ENCODE measurements at regions not wholly inside any gene's neighbourhood (a gene's known extent, or its start where the extent isn't known, plus 50 kb on each side); places are given as distances from the start of the nearest gene placed in this dataset.

- WGBS, 2 experiments, result 98 to 100% methylated on average over 2 of the region's 2 CpGs
- H3K27me3 ChIP-seq (ENCODE audit: control insufficient read depth, insufficient read depth, low read length, poor library complexity, severe bottlenecking), result no peaks in the 10 kb centered on the region
- no peak overlapping the region for H3K4me3 ChIP-seq (ENCODE audit: insufficient read depth, low read depth, low read length)
- H3K36me3 ChIP-seq (ENCODE audit: control insufficient read depth, insufficient read depth, low read length), result no peaks in the 10 kb centered on the region
- no peaks in the 10 kb centered on the region for H3K4me1 ChIP-seq (ENCODE audit: control insufficient read depth, insufficient read depth, low read length)
- H3K27ac ChIP-seq (ENCODE audit: insufficient read depth, low read depth, low read length, poor library complexity, severe bottlenecking), result no peak overlapping the region
- no peaks in the 10 kb centered on the region for H3K9me3 ChIP-seq (ENCODE audit: control insufficient read depth, low read length)
Observed at GRCh38 chr1:55822891-55823290, 607.7 kb upstream of the USP24 start.

GRCh38 chr1:55821234-55821633 lies 606.1 kb upstream of the USP24 start:
- Histone ChIP-seq H3K4me1 (ENCODE audit: control insufficient read depth, insufficient read depth, low read length) (no peaks in the 10 kb centered on the region), H3K9me3 (ENCODE audit: control insufficient read depth, low read length) (no peaks in the 10 kb centered on the region)

GRCh38 chr1:55820501-55820900 lies 605.3 kb upstream of the USP24 start:
- H3K27ac ChIP-seq (ENCODE audit: insufficient read depth, low read depth, low read length, poor library complexity, severe bottlenecking), result no peak overlapping the region
- H3K4me1 ChIP-seq (ENCODE audit: control insufficient read depth, insufficient read depth, low read length), result no peaks in the 10 kb centered on the region
- H3K27me3 ChIP-seq (ENCODE audit: control insufficient read depth, insufficient read depth, low read length, poor library complexity, severe bottlenecking), result no peaks in the 10 kb centered on the region
- no peak overlapping the region for H3K4me3 ChIP-seq (ENCODE audit: insufficient read depth, low read depth, low read length)
- no peaks in the 10 kb centered on the region for H3K9me3 ChIP-seq (ENCODE audit: control insufficient read depth, low read length)
- H3K36me3 ChIP-seq (ENCODE audit: control insufficient read depth, insufficient read depth, low read length), result no peaks in the 10 kb centered on the region
- 94 to 95% methylated on average over 3 of the region's 3 CpGs for WGBS, 2 experiments

More at GRCh38 chr1:55821234-55821633, 606.1 kb upstream of the USP24 start:
- Histone ChIP-seq H3K27me3 (ENCODE audit: control insufficient read depth, insufficient read depth, low read length, poor library complexity, severe bottlenecking) (no peaks in the 10 kb centered on the region), H3K27ac (ENCODE audit: insufficient read depth, low read depth, low read length, poor library complexity, severe bottlenecking) (no peak overlapping the region), H3K4me3 (ENCODE audit: insufficient read depth, low read depth, low read length) (no peak overlapping the region), H3K36me3 (ENCODE audit: control insufficient read depth, insufficient read depth, low read length) (no peaks in the 10 kb centered on the region)
- WGBS, 2 experiments, result 90 to 92% methylated on average over 2 of the region's 2 CpGs

- H3K4me3 ChIP-seq (ENCODE audit: insufficient read depth, low read depth, low read length), result no peak overlapping the region
- no peak overlapping the region for H3K27ac ChIP-seq (ENCODE audit: insufficient read depth, low read depth, low read length, poor library complexity, severe bottlenecking)
- no peaks in the 10 kb centered on the region for H3K36me3 ChIP-seq (ENCODE audit: control insufficient read depth, insufficient read depth, low read length)
- no peaks in the 10 kb centered on the region for H3K27me3 ChIP-seq (ENCODE audit: control insufficient read depth, insufficient read depth, low read length, poor library complexity, severe bottlenecking)
- H3K9me3 ChIP-seq (ENCODE audit: control insufficient read depth, low read length), result no peaks in the 10 kb centered on the region
- no peaks in the 10 kb centered on the region for H3K4me1 ChIP-seq (ENCODE audit: control insufficient read depth, insufficient read depth, low read length)
Observed at GRCh38 chr1:55819011-55819410, 603.8 kb upstream of the USP24 start.

GRCh38 chr1:55816456-55817426 lies 601.6 kb upstream of the USP24 start:
- WGBS, 2 experiments, result 100% methylated on average over 1 to 2 of the region's 3 CpGs
- no peaks in the 10 kb centered on the region for H3K9me3 ChIP-seq (ENCODE audit: control insufficient read depth, low read length)
- H3K27ac ChIP-seq (ENCODE audit: insufficient read depth, low read depth, low read length, poor library complexity, severe bottlenecking), result no peak overlapping the region
- no peak overlapping the region for H3K4me3 ChIP-seq (ENCODE audit: insufficient read depth, low read depth, low read length)
- no peaks in the 10 kb centered on the region for H3K36me3 ChIP-seq (ENCODE audit: control insufficient read depth, insufficient read depth, low read length)
- no peaks in the 10 kb centered on the region for H3K4me1 ChIP-seq (ENCODE audit: control insufficient read depth, insufficient read depth, low read length)
- no peaks in the 10 kb centered on the region for H3K27me3 ChIP-seq (ENCODE audit: control insufficient read depth, insufficient read depth, low read length, poor library complexity, severe bottlenecking)

- no peak overlapping the region for H3K4me3 ChIP-seq (ENCODE audit: insufficient read depth, low read depth, low read length)
- no peaks in the 10 kb centered on the region for H3K36me3 ChIP-seq (ENCODE audit: control insufficient read depth, insufficient read depth, low read length)
- no peaks in the 10 kb centered on the region for H3K9me3 ChIP-seq (ENCODE audit: control insufficient read depth, low read length)
- no peaks in the 10 kb centered on the region for H3K4me1 ChIP-seq (ENCODE audit: control insufficient read depth, insufficient read depth, low read length)
- H3K27ac ChIP-seq (ENCODE audit: insufficient read depth, low read depth, low read length, poor library complexity, severe bottlenecking), result no peak overlapping the region
- 81 to 84% methylated on average over 5 of the region's 5 CpGs for WGBS, 2 experiments
- H3K27me3 ChIP-seq (ENCODE audit: control insufficient read depth, insufficient read depth, low read length, poor library complexity, severe bottlenecking), result no peaks in the 10 kb centered on the region
Observed at GRCh38 chr1:55815745-55816455, 600.7 kb upstream of the USP24 start.

- H3K9me3 ChIP-seq (ENCODE audit: control insufficient read depth, low read length), result no peaks in the 10 kb centered on the region
- 100% methylated on average over 1 of the region's 1 CpG for WGBS, 2 experiments
- H3K4me1 ChIP-seq (ENCODE audit: control insufficient read depth, insufficient read depth, low read length), result no peaks in the 10 kb centered on the region
- no peaks in the 10 kb centered on the region for H3K27me3 ChIP-seq (ENCODE audit: control insufficient read depth, insufficient read depth, low read length, poor library complexity, severe bottlenecking)
- no peaks in the 10 kb centered on the region for H3K36me3 ChIP-seq (ENCODE audit: control insufficient read depth, insufficient read depth, low read length)
- no peak overlapping the region for H3K4me3 ChIP-seq (ENCODE audit: insufficient read depth, low read depth, low read length)
- H3K27ac ChIP-seq (ENCODE audit: insufficient read depth, low read depth, low read length, poor library complexity, severe bottlenecking), result no peak overlapping the region
Observed at GRCh38 chr1:55814967-55815366, 599.8 kb upstream of the USP24 start.

- H3K36me3 ChIP-seq (ENCODE audit: control insufficient read depth, insufficient read depth, low read length), result no peaks in the 10 kb centered on the region
- no peaks in the 10 kb centered on the region for H3K4me1 ChIP-seq (ENCODE audit: control insufficient read depth, insufficient read depth, low read length)
- no peak overlapping the region for H3K4me3 ChIP-seq (ENCODE audit: insufficient read depth, low read depth, low read length)
- no peaks in the 10 kb centered on the region for H3K9me3 ChIP-seq (ENCODE audit: control insufficient read depth, low read length)
- H3K27me3 ChIP-seq (ENCODE audit: control insufficient read depth, insufficient read depth, low read length, poor library complexity, severe bottlenecking), result no peaks in the 10 kb centered on the region
- 95 to 96% methylated on average over 3 of the region's 3 CpGs for WGBS, 2 experiments
- no peak overlapping the region for H3K27ac ChIP-seq (ENCODE audit: insufficient read depth, low read depth, low read length, poor library complexity, severe bottlenecking)
Observed at GRCh38 chr1:55813618-55814017, 598.5 kb upstream of the USP24 start.

- Histone ChIP-seq H3K9me3 (ENCODE audit: control insufficient read depth, low read length) (no peaks in the 10 kb centered on the region), H3K36me3 (ENCODE audit: control insufficient read depth, insufficient read depth, low read length) (no peaks in the 10 kb centered on the region), H3K27me3 (ENCODE audit: control insufficient read depth, insufficient read depth, low read length, poor library complexity, severe bottlenecking) (no peaks in the 10 kb centered on the region), H3K4me3 (ENCODE audit: insufficient read depth, low read depth, low read length) (no peak overlapping the region), H3K4me1 (ENCODE audit: control insufficient read depth, insufficient read depth, low read length) (no peaks in the 10 kb centered on the region), H3K27ac (ENCODE audit: insufficient read depth, low read depth, low read length, poor library complexity, severe bottlenecking) (no peak overlapping the region)
Observed at GRCh38 chr1:55812281-55812680, 597.1 kb upstream of the USP24 start.

- no peaks in the 10 kb centered on the region for H3K4me1 ChIP-seq (ENCODE audit: control insufficient read depth, insufficient read depth, low read length)
- WGBS, 2 experiments, result 100% methylated on average over 1 of the region's 1 CpG; no CpG with 5 or more reads in 1 of the 2 experiments
- no peaks in the 10 kb centered on the region for H3K9me3 ChIP-seq (ENCODE audit: control insufficient read depth, low read length)
- H3K36me3 ChIP-seq (ENCODE audit: control insufficient read depth, insufficient read depth, low read length), result no peaks in the 10 kb centered on the region
- H3K4me3 ChIP-seq (ENCODE audit: insufficient read depth, low read depth, low read length), result no peak overlapping the region
- no peak overlapping the region for H3K27ac ChIP-seq (ENCODE audit: insufficient read depth, low read depth, low read length, poor library complexity, severe bottlenecking)
- no peaks in the 10 kb centered on the region for H3K27me3 ChIP-seq (ENCODE audit: control insufficient read depth, insufficient read depth, low read length, poor library complexity, severe bottlenecking)
Observed at GRCh38 chr1:55808263-55808662, 593.1 kb upstream of the USP24 start.

All from ectodermal cell (in vitro differentiated cells).